ENCODE measurements at regions not wholly inside any gene's neighbourhood (a gene's known extent, or its start where the extent isn't known, plus 50 kb on each side); places are given as distances from the start of the nearest gene placed in this dataset.
"Not testable (repeated sequence)": the region's sequence is repeated elsewhere in the genome, so short reads cannot be mapped to it uniquely, and the experiment has no call there.

- Histone ChIP-seq H3K4me3 (IDR thresholded peaks at IDR 0.05; ENCODE audit: insufficient read depth, low read depth, low read length) (no peak overlapping the region), H3K4me1 (ENCODE audit: low read depth, poor library complexity, severe bottlenecking) (peaks cover 8% of the 10 kb centered on the region), H2AFZ (ENCODE audit: low read depth) (no peak overlapping the region), H3K27me3 (ENCODE audit: insufficient read depth, low read depth) (no peaks in the 10 kb centered on the region), H3K9ac (no peak overlapping the region), H3K36me3 (ENCODE audit: insufficient read depth) (no peaks in the 10 kb centered on the region), H3K27ac (no peak overlapping the region), H4K20me1 (ENCODE audit: insufficient read depth) (no peaks in the 10 kb centered on the region), H3K4me2 (no peak overlapping the region), H3K79me2 (ENCODE audit: insufficient read depth, low read depth) (no peaks in the 10 kb centered on the region)
- peak; percentile 71 for TF ChIP-seq CTCF (conservative IDR thresholded peaks at IDR 0.05; ENCODE audit: low read depth, low read length)
These were observed 233.7 kb upstream of the NFIA start for GRCh38 chr1:60848583-60849188.

GRCh38 chr1:60847855-60848582 lies 234.3 kb upstream of the NFIA start:
- no peak overlapping the region for H3K4me2 ChIP-seq
- no peak overlapping the region for H3K9ac ChIP-seq
- H3K27ac ChIP-seq: no peak overlapping the region
- no peak for TF ChIP-seq CTCF (conservative IDR thresholded peaks at IDR 0.05; ENCODE audit: low read depth, low read length)
- no peaks in the 10 kb centered on the region for H3K36me3 ChIP-seq (ENCODE audit: insufficient read depth)
- no peak overlapping the region for H3K4me3 ChIP-seq (IDR thresholded peaks at IDR 0.05; ENCODE audit: insufficient read depth, low read depth, low read length)
- H2AFZ ChIP-seq (ENCODE audit: low read depth): no peak overlapping the region
- no peaks in the 10 kb centered on the region for H3K27me3 ChIP-seq (ENCODE audit: insufficient read depth, low read depth)
- no peaks in the 10 kb centered on the region for H3K79me2 ChIP-seq (ENCODE audit: insufficient read depth, low read depth)
- H3K4me1 ChIP-seq (ENCODE audit: low read depth, poor library complexity, severe bottlenecking): peaks cover 8% of the 10 kb centered on the region
- no peaks in the 10 kb centered on the region for H4K20me1 ChIP-seq (ENCODE audit: insufficient read depth)

GRCh38 chr1:60847391-60847790 lies 235.0 kb upstream of the NFIA start:
- no peak overlapping the region for H3K9ac ChIP-seq
- no peaks in the 10 kb centered on the region for H3K27me3 ChIP-seq (ENCODE audit: insufficient read depth, low read depth)
- H2AFZ ChIP-seq (ENCODE audit: low read depth): no peak overlapping the region
- H3K79me2 ChIP-seq (ENCODE audit: insufficient read depth, low read depth): no peaks in the 10 kb centered on the region
- H3K36me3 ChIP-seq (ENCODE audit: insufficient read depth): no peaks in the 10 kb centered on the region
- no peak overlapping the region for H3K4me3 ChIP-seq (IDR thresholded peaks at IDR 0.05; ENCODE audit: insufficient read depth, low read depth, low read length)
- H3K4me2 ChIP-seq: no peak overlapping the region
- no peak overlapping the region for H3K27ac ChIP-seq
- TF ChIP-seq CTCF (conservative IDR thresholded peaks at IDR 0.05; ENCODE audit: low read depth, low read length): no peak
- no peaks in the 10 kb centered on the region for H4K20me1 ChIP-seq (ENCODE audit: insufficient read depth)
- H3K4me1 ChIP-seq (ENCODE audit: low read depth, poor library complexity, severe bottlenecking): peaks cover 8% of the 10 kb centered on the region

- not testable (repeated sequence) for H3K4me1 ChIP-seq (ENCODE audit: low read depth, poor library complexity, severe bottlenecking); H3K9ac ChIP-seq; H4K20me1 ChIP-seq (ENCODE audit: insufficient read depth); H3K27ac ChIP-seq; H3K4me2 ChIP-seq; H3K79me2 ChIP-seq (ENCODE audit: insufficient read depth, low read depth); H3K4me3 ChIP-seq (IDR thresholded peaks at IDR 0.05; ENCODE audit: insufficient read depth, low read depth, low read length); H3K27me3 ChIP-seq (ENCODE audit: insufficient read depth, low read depth); H2AFZ ChIP-seq (ENCODE audit: low read depth); H3K36me3 ChIP-seq (ENCODE audit: insufficient read depth)
These were observed 236.7 kb upstream of the NFIA start for GRCh38 chr1:60845659-60846058.

GRCh38 chr1:60842304-60842703 lies 240.1 kb upstream of the NFIA start:
- H3K4me1 ChIP-seq (ENCODE audit: low read depth, poor library complexity, severe bottlenecking): no peaks in the 10 kb centered on the region
- no peak overlapping the region for H2AFZ ChIP-seq (ENCODE audit: low read depth)
- H3K27me3 ChIP-seq (ENCODE audit: insufficient read depth, low read depth): no peaks in the 10 kb centered on the region
- no peaks in the 10 kb centered on the region for H3K79me2 ChIP-seq (ENCODE audit: insufficient read depth, low read depth)
- no peak overlapping the region for H3K27ac ChIP-seq
- H3K4me3 ChIP-seq (IDR thresholded peaks at IDR 0.05; ENCODE audit: insufficient read depth, low read depth, low read length): no peak overlapping the region
- TF ChIP-seq CTCF (conservative IDR thresholded peaks at IDR 0.05; ENCODE audit: low read depth, low read length): no peak
- H3K9ac ChIP-seq: no peak overlapping the region
- no peaks in the 10 kb centered on the region for H3K36me3 ChIP-seq (ENCODE audit: insufficient read depth)
- H4K20me1 ChIP-seq (ENCODE audit: insufficient read depth): no peaks in the 10 kb centered on the region
- no peak overlapping the region for H3K4me2 ChIP-seq
